HEK293T (cell line): ENCODE measurements at regions not wholly inside any gene's neighbourhood (a gene's known extent, or its start where the extent isn't known, plus 50 kb on each side); places are given as distances from the start of the nearest gene placed in this dataset.
"Not testable (repeated sequence)": the region's sequence is repeated elsewhere in the genome, so short reads cannot be mapped to it uniquely, and the experiment has no call there.

Experiments
- ARNT ChIP-seq: fragments of 450-650 bp; IDR thresholded peaks from 2 replicates; pipeline ENCODE4 v1.6.1; 2017; ENCODE audit warnings: mild to moderate bottlenecking
- BHLHE40 ChIP-seq: fragments of 450-650 bp; IDR thresholded peaks from 2 replicates; pipeline ENCODE4 v1.6.1; 2016; ENCODE audit warnings: mild to moderate bottlenecking, moderate library complexity, borderline replicate concordance
- ELF4 ChIP-seq: fragments of 450-650 bp; IDR thresholded peaks from 2 replicates; pipeline ENCODE4 v1.6.1; 2017; ENCODE audit warnings: antibody characterized with exemption
- FOXA1 ChIP-seq: fragments of 450-650 bp; IDR thresholded peaks from 2 replicates; pipeline ENCODE4 v1.6.1; 2016; ENCODE audit warnings: mild to moderate bottlenecking
- FOXK2 ChIP-seq: fragments of 450-650 bp; IDR thresholded peaks from 2 replicates; pipeline ENCODE4 v1.6.1; 2016; ENCODE audit warnings: mild to moderate bottlenecking
- SP1 ChIP-seq: fragments of 450-650 bp; IDR thresholded peaks from 2 replicates; pipeline ENCODE4 v1.6.1; 2017
- SUZ12 ChIP-seq: fragments of 450-650 bp; IDR thresholded peaks from 2 replicates; pipeline ENCODE4 v1.6.1; 2016; ENCODE audit warnings: mild to moderate bottlenecking

DNA sequence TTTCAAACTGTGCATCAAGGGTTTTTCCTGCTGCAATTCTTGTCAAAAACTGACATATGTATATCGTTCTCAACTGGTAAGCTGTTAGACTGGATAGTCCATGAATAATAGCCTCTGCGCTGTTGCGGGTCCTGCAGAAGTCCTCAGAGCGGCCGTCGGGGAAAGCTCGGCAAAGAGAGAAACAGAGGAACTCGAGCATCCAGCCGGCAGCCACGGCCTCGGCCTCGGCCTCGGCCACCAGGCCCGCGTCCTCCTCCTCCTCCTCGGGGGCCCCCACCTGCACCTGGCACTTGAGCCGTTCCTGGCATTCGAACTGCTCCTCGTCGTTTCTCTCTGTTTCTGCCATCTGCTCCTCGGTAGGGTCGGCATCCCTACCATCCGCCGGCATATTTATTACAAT, 165.0 kb downstream of the POTEC start:
- not testable (repeated sequence) for TF ChIP-seq BHLHE40, FOXK2, ELF4, SP1, ARNT, SUZ12, FOXA1
